Right lobe of liver (tissue), 6 donors: ENCODE measurements at regions not wholly inside any gene's neighbourhood (a gene's known extent, or its start where the extent isn't known, plus 50 kb on each side); places are given as distances from the start of the nearest gene placed in this dataset.

Source experiments
- ATAC-seq, 4 donors: fragments of 200-7000 bp; cut with Tn5 transposase; one replicate each; pipeline ENCODE4 v1.9.1; 2020; ENCODE audit warnings: mild to moderate bottlenecking in 4 of 4, moderate library complexity in 4 of 4
- DNase-seq, 3 donors: peaks; one replicate each; pipeline ENCODE4 v3.0.0-alpha.2; 2020
- H3K27ac ChIP-seq, 3 donors: fragments of 200-600 bp; one replicate each; pipeline ENCODE4 v1.8.0; 2022
- H3K27me3 ChIP-seq, 2 donors: fragments of 200-600 bp; one replicate each; pipeline ENCODE4 v1.8.0; 2022
- H3K36me3 ChIP-seq, 4 donors: fragments of 200-600 bp; sonication (generic) in 1 of 4; one replicate each; pipeline versions ENCODE4 v1.5.1 to v1.8.0; 2017 to 2022; ENCODE audit warnings: control low read depth in 1 of 4
- H3K4me1 ChIP-seq, 4 donors: fragments of 200-600 bp; sonication (generic) in 1 of 4; one replicate each; pipeline versions ENCODE4 v1.5.1 to v1.8.0; 2017 to 2022; ENCODE audit warnings: control low read depth in 1 of 4
- H3K4me3 ChIP-seq, 3 donors: fragments of 200-600 bp; one replicate each; pipeline ENCODE4 v1.8.0; 2022
- H3K9me3 ChIP-seq, 4 donors: fragments of 200-600 bp; sonication (generic) in 1 of 4; one replicate each; pipeline versions ENCODE4 v1.5.1 to v1.8.0; 2017 to 2022; ENCODE audit warnings: control low read depth in 1 of 4
- POLR2A ChIP-seq: fragments of 450-650 bp; IDR thresholded peaks from one replicate; pipeline ENCODE4 v1.6.1; 2017; ENCODE audit warnings: antibody characterized with exemption, mild to moderate bottlenecking
- WGBS: methylation state at CpG from one replicate; pipeline ENCODE4 v1.1.6; 2018; ENCODE audit warnings: low coverage, low lambda C conversion rate; ENCODE audit not compliant: insufficient coverage; ENCODE audit errors: missing lambda C conversion rate; 5-methylcytosine and 5-hydroxymethylcytosine counted together
- intact Hi-C, 2 donors: fragments of 100-400 bp; cut with DNase I; formaldehyde crosslinking; loops; one replicate each; pipeline versions ENCODE4 v1.11.2 to v1.14.1; 2022
- TF ChIP-seq, protein P1 (sequence below), 4 donors: fragments of 200-600 bp in 3 of 4; fragments of 450-650 bp in 1 of 4; IDR thresholded peaks; one replicate each; pipeline versions ENCODE4 v1.5.1 to v1.8.0; 2016 to 2022; ENCODE audit warnings: antibody characterized with exemption in 4 of 4, mild to moderate bottlenecking in 2 of 4
- donor health status: DM: no; HTN: yes; CAD: no.
- donor health status: DM: no; HTN: no; CAD: no.
- donor health status: DM: no; HTN: no; CAD: no.
- donor health status: DM: no; HTN: yes; CAD: no.
- donor health status: DM: no; HTN: yes; CAD: no.

DNA sequence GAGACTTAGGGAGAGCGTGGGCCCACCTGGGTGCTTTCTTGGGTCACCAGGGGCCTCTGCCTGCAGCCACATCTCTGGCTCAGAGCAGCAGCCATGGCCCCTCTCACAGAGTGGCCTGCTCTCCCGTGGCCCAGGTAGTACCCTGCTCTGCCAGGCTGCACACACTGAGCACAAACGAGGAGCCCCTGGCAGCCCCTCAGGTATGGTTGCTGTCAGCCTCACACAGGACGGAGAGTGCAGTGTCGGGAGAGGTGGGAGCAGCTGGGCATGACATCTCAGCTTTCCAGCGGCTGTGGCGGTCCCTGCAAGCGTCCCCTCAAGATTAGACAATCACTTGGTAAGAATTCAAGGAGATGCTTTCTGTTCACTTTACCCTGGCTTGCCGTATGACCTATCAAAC, 137.0 kb upstream of the IRX4 start:
- TF ChIP-seq POLR2A = no peak
- TF ChIP-seq, protein P1, sequence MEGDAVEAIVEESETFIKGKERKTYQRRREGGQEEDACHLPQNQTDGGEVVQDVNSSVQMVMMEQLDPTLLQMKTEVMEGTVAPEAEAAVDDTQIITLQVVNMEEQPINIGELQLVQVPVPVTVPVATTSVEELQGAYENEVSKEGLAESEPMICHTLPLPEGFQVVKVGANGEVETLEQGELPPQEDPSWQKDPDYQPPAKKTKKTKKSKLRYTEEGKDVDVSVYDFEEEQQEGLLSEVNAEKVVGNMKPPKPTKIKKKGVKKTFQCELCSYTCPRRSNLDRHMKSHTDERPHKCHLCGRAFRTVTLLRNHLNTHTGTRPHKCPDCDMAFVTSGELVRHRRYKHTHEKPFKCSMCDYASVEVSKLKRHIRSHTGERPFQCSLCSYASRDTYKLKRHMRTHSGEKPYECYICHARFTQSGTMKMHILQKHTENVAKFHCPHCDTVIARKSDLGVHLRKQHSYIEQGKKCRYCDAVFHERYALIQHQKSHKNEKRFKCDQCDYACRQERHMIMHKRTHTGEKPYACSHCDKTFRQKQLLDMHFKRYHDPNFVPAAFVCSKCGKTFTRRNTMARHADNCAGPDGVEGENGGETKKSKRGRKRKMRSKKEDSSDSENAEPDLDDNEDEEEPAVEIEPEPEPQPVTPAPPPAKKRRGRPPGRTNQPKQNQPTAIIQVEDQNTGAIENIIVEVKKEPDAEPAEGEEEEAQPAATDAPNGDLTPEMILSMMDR (IDR thresholded peaks at IDR 0.05) = no peak
- DNase-seq = no peak
- Histone ChIP-seq H3K9me3 (no peaks in the 10 kb centered on the region), H3K27ac (no peak overlapping the region), H3K27me3 (peaks cover 0 to 3% of the 10 kb centered on the region in 2 donors), H3K4me3 (no peak overlapping the region), H3K36me3 (no peaks in the 10 kb centered on the region), H3K4me1 (no peaks in the 10 kb centered on the region)
- 40% methylated on average over 1 of the region's 9 CpGs for WGBS
- intact Hi-C loops = loop anchor here in 1 of 2 donors (10.0 kb wide), 1 partner anchor 255 kb away; no protein-coding TSS in a partner anchor
- ATAC-seq = peak in 1 of 4 donors; percentile 14

DNA sequence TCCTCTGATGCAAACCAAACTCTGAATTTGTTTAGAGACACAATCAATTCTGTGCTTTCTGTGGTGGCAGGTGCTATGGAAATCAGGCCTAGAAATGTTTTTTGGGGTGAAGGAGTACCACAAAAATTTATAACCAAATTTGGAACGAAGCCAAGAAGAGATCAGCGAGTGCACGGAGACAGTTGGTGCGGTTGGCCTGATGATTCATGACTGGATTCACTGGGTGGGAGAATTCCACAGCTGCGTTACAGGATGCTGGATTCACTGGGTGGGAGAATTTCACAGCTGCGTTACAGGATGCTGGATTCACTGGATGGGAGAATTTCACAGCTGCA, 135.6 kb upstream of the IRX4 start:
- Histone ChIP-seq H3K4me3 (no peak overlapping the region), H3K9me3 (no peaks in the 10 kb centered on the region), H3K27ac (no peak overlapping the region), H3K4me1 (no peaks in the 10 kb centered on the region), H3K27me3 (peaks cover 0 to under 1% of the 10 kb centered on the region in 2 donors), H3K36me3 (no peaks in the 10 kb centered on the region)
- DNase-seq = no peak
- TF ChIP-seq, protein P1 (IDR thresholded peaks at IDR 0.05) = no peak
- TF ChIP-seq POLR2A = no peak
- no peak for ATAC-seq
- 70% methylated on average over 6 of the region's 6 CpGs for WGBS
- intact Hi-C loops = loop anchor here in 1 of 2 donors (10.0 kb wide), 1 partner anchor 254 kb away; no protein-coding TSS in a partner anchor

DNA sequence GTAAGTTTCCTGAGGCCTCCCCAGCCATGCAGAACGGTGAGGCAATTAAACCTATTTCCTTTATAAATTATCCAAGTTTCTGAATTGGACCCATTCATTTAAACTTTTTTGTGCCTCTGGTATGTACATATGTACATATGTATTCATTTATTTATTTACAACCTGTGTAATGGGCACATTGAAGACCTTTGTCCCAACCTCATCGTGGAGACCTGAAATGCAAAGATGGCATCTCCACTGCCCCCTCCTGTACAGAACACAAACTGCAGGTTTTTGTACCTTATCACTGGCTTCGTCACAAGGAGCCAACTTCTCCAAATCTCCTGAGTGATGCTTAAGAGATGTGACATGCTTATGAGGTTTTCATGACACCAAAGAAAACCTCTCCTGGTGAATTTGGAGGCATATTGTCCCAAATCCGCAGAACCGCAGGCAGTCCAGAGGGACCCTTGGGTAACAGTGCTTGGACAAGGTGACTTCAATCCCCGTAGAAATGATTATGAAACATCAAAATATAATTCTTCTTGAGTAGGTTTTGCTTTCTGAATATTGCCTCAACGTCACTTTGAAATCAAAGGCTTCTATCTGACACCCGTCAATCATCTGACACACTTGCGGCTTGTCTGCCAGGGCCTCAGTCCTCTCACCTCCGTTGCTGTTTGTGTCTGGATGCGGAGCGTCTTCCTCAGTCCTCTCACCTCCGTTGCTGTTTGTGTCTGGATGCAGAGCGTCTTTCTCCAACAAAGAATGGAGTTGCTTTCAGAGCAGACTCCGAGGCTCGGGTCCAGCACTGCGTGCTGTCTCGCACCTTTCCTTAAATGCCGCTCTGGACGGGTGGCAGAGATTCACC, 135.0 kb upstream of the IRX4 start:
- no peak for ATAC-seq
- no peak for DNase-seq
- Histone ChIP-seq H3K27me3 (no peaks in the 10 kb centered on the region), H3K4me3 (no peak overlapping the region), H3K4me1 (no peaks in the 10 kb centered on the region), H3K36me3 (no peaks in the 10 kb centered on the region), H3K27ac (no peak overlapping the region), H3K9me3 (no peaks in the 10 kb centered on the region)
- no peak for TF ChIP-seq POLR2A
- TF ChIP-seq, protein P1 (IDR thresholded peaks at IDR 0.05) = peak in 2 of 4 donors; percentile 11 to 28
- WGBS = 57% methylated on average over 17 of the region's 20 CpGs
- intact Hi-C loops = loop anchor here in 1 of 2 donors (10.0 kb wide), 1 partner anchor 253 kb away; no protein-coding TSS in a partner anchor

DNA sequence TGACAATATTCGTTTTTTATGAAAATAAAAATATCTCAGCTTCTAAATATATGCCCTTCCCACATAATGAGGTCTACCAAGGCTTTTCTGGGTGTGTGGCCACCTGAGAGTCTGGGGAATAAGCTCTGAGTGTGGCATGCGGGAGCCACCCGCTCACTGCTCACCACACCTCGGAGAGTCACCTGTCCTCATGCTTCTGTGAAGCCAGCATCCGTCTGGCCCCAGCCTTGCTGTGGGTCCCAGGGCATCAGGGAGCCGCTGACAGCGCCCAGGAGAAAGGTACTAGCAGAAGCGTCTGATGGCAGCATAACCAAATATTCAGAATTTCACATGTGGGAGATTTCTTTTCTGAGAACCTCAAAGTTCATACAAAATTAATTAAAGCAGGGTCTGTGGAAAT, 133.2 kb upstream of the IRX4 start:
- H3K27ac ChIP-seq = no peak overlapping the region
- no peaks in the 10 kb centered on the region for H3K4me1 ChIP-seq
- intact Hi-C loops = loop anchor here in 1 of 2 donors (10.0 kb wide), 1 partner anchor 251 kb away; no protein-coding TSS in a partner anchor
- no peak overlapping the region for H3K4me3 ChIP-seq
- H3K36me3 ChIP-seq = no peaks in the 10 kb centered on the region
- DNase-seq = no peak
- no peaks in the 10 kb centered on the region for H3K9me3 ChIP-seq
- no peaks in the 10 kb centered on the region for H3K27me3 ChIP-seq
- TF ChIP-seq, protein P1 (IDR thresholded peaks at IDR 0.05) = no peak
- TF ChIP-seq POLR2A = no peak
- WGBS = 50% methylated on average over 8 of the region's 8 CpGs
- ATAC-seq = no peak
